ENCODE measurements at regions not wholly inside any gene's neighbourhood (a gene's known extent, or its start where the extent isn't known, plus 50 kb on each side); places are given as distances from the start of the nearest gene placed in this dataset.

DNA sequence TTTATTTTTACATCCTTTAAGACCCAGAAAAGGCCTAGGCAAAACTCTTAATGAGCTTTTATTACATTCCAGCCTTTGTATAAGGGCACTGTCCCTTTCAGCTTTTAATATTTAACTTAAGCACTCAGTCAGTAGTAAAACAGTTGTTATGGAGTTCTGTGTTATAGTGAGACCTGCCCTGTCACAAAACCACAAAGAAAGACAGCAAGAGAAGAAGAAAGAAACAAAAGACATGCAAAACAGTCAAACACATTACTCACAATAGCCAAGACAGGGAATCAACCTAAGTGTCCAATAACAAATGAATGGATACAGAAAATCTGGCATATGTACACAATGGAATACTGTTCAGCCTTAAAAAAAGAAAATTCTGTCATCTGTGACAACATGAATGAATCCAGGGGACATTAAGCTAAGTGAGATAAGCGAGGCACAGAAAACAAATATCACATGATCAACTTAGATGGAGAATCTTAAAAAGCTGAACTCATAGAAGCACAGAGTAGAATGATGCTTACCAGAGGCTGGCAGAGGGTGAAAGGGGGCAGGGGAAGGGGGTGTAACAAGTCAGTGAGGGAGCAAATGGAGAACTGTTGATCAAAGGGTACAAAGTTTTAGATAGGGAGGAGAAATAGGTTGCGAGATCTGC is 63.8 kb upstream of the CCNG1 start:
- DNase-seq = no peak

DNA sequence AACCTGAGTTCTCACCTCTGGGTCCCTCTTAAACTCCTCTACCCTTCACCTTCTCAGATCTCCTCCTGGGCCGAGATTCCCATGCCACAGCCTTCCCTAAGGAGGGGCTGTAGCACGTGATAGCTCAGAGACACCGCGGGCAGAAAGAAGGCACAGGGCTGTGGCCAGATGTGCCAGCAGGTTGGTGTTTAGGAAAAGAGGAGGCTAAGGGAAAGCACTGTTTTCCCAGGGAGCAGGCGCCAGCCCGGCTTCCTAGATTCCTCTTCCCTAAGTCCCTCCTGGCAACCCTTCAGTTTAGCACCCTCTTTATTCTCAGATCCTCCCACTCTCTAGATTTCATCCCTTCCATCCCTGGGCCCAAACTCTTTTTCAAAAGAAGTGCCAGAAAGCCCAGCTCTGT is 59.4 kb upstream of the CCNG1 start:
- DNase-seq = no peak

- DNase-seq = no peak
These were observed 57.9 kb upstream of the CCNG1 start for GRCh38 chr5:163379298-163380155.

- no peak for DNase-seq
These were observed 55.6 kb upstream of the CCNG1 start for GRCh38 chr5:163381832-163382231.

DNA sequence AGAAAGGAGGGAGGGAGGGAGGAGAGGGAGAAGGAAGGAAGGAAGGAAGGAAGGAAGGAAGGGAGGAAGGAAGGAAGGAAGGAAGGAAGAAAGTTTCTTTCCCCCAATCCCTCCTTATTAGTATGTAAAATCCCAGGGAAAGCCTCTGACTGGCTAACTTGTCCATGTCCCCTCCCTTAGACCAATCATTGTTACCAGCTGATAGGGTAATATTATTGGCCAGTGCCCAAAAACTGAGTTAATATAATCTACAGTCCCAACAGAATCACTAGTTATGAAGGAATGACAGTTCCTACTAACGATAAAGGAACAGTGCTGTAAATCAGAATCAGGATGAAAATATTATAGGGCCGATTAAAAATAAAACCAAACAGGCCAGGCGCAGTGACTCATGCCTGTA is 53.6 kb upstream of the CCNG1 start:
- DNase-seq = no peak

GRCh38 chr5:163384669-163385068 is 52.7 kb upstream of the CCNG1 start:
- no peak for DNase-seq

GRCh38 chr5:163385271-163385670 is 52.1 kb upstream of the CCNG1 start:
- no peak for DNase-seq

DNA sequence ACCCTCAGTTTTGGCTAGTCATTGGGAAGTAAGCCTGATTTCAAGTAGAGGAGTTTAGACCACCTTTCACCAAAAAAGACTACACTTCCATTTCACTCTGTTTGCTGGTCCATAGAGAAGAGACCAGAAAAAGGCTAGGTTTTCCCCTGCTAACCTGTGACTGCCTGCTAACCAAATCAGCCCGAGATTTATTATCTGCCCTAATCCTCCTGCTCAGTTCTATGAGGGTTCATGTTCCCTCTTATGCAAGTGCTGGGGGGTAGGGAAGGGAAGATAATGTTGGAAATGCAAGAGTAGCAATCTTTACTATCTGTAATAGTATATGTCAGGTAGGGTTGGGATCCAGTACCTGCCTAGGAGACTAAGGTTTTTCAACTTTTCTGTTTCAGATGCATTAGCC is 51.6 kb upstream of the CCNG1 start:
- no peak for DNase-seq

- DNase-seq = no peak
These were observed 51.0 kb upstream of the CCNG1 start for GRCh38 chr5:163386352-163386751.

- DNase-seq = no peak
These were observed 49.6 kb upstream of the CCNG1 start for GRCh38 chr5:163387589-163388343.
